Nephron progenitor cell (in vitro differentiated cells): ENCODE measurements at regions not wholly inside any gene's neighbourhood (a gene's known extent, or its start where the extent isn't known, plus 50 kb on each side); places are given as distances from the start of the nearest gene placed in this dataset.
"Not testable (repeated sequence)": the region's sequence is repeated elsewhere in the genome, so short reads cannot be mapped to it uniquely, and the experiment has no call there.

ENCODE experiments used
- DNase-seq: peaks from one replicate; pipeline ENCODE4 v3.0.0; 2021
- H3K27ac Mint-ChIP-seq: 2 replicates; pipeline ENCODE4 v1.8.0; 2021; ENCODE audit warnings: mild to moderate bottlenecking, moderate library complexity, mixed read lengths
- H3K27me3 Mint-ChIP-seq: 2 replicates; pipeline ENCODE4 v1.8.0; 2021; ENCODE audit warnings: mild to moderate bottlenecking, low read depth, mixed read lengths; ENCODE audit not compliant: poor library complexity
- H3K36me3 Mint-ChIP-seq: 2 replicates; pipeline ENCODE4 v1.8.0; 2021; ENCODE audit warnings: low read depth, mixed read lengths
- H3K4me1 Mint-ChIP-seq: 2 replicates; pipeline ENCODE4 v1.8.0; 2021; ENCODE audit warnings: mixed read lengths
- H3K4me3 Mint-ChIP-seq: 2 replicates; pipeline ENCODE4 v1.8.0; 2021; ENCODE audit warnings: mild to moderate bottlenecking, moderate library complexity, mixed read lengths
- H3K9me3 Mint-ChIP-seq: 2 replicates; pipeline ENCODE4 v1.8.0; 2021; ENCODE audit warnings: mild to moderate bottlenecking, moderate library complexity, mixed read lengths
- CTCF ChIP-seq: fragments of 200-600 bp; sonication (generic); IDR thresholded peaks from 2 replicates; pipeline ENCODE4 v1.5.0; 2021; ENCODE audit warnings: antibody characterized with exemption

DNA sequence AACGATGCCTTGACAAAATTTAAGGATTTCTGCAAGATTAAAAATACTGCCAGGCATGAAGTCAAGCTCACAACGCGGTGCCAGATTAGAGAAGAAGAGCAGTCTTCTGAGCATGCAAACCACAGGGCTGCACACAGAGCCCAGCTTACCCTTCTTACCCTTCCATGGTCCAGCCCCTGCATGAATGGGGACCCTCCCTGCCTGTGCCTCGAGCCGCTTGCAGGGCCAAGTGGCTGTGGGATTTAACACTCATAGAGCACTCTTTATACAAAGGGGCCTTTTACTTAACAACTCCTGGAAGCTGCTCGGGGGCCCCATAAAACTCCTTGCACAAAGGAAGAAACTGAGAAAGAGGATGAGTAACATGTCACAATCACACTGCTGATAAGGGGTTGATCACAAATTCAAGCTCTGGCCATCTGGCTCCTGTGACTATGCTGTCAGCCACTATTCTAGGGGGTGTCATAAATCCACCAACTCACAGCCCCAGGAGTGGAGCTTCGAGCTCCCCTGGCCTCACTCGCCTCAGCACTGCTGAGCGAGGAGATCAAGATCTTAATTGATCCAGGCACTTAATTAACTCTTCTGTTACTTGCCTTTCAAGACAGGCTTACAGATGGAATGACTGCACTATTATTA, 514.8 kb downstream of the TNS3 start:
- no peak overlapping the region for H3K4me3 Mint-ChIP-seq
- H3K36me3 Mint-ChIP-seq = peaks cover 11% of the 10 kb centered on the region
- no peak for TF ChIP-seq CTCF
- peaks cover 29% of the 10 kb centered on the region for H3K9me3 Mint-ChIP-seq
- H3K4me1 Mint-ChIP-seq = peaks cover 15% of the 10 kb centered on the region
- peaks cover 7% of the 10 kb centered on the region for H3K27me3 Mint-ChIP-seq
- peak overlapping the region; percentile 53 for H3K27ac Mint-ChIP-seq
- no peak for DNase-seq

DNA sequence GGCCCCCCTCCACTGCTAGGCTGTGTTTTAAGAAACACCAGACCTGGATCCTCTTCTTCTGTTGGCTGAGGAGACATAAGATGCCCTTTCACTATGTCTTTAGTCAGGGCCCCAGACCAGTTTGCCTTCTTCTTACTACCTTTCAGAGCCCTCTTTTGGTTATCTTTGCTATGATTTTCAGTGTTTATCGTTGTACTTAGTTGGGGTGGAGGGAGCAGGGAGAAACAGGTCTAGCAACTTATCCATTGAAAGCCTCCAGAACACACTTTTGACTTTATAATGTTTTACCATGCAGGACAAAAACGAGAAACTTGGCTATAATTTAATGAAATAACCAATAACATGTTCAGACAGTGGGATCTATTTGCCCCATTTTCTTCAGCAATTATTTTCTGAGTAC, 525.2 kb downstream of the TNS3 start:
- H3K9me3 Mint-ChIP-seq = peaks cover 19% of the 10 kb centered on the region
- H3K4me1 Mint-ChIP-seq = no peaks in the 10 kb centered on the region
- H3K4me3 Mint-ChIP-seq = no peak overlapping the region
- no peak for TF ChIP-seq CTCF
- H3K27me3 Mint-ChIP-seq = no peaks in the 10 kb centered on the region
- peaks cover 5% of the 10 kb centered on the region for H3K36me3 Mint-ChIP-seq
- DNase-seq = no peak
- no peak overlapping the region for H3K27ac Mint-ChIP-seq

GRCh38 chr7:47052541-47053208, 529.2 kb downstream of the TNS3 start:
- not testable (repeated sequence) for H3K4me3 Mint-ChIP-seq, DNase-seq, H3K36me3 Mint-ChIP-seq, H3K27me3 Mint-ChIP-seq, H3K27ac Mint-ChIP-seq
- Mint-ChIP-seq H3K4me1 (peaks cover 19% of the 10 kb centered on the region), H3K9me3 (peaks cover 12% of the 10 kb centered on the region)

DNA sequence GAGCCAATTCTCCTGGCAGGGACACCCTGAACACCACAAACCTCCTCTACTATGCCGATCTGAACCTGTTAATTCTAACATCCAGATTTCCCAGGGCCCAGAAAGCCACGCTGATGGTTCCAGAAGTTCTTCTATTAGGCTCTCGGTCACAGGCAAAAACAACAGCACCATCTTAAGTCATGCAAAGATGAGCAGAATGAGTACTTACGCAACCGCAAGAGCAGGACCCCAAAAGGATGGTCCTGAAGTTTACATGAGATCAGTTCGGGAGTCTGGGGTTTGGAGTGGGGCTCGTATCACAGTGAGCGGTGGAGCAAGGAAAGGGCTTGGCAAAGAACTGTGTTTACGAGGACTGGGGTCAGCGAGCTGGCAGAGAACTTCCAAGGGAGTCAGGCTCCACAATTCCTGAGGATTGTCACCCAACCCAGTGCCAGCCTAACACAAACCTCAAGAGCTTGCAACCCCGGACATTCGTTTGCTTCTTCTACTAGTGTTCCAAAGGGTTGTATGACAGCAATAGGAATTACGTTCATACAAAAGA, 532.6 kb downstream of the TNS3 start:
- Mint-ChIP-seq H3K27me3 (peaks cover 7% of the 10 kb centered on the region), H3K9me3 (peaks cover 12% of the 10 kb centered on the region), H3K4me3 (no peak overlapping the region), H3K36me3 (peaks cover 5% of the 10 kb centered on the region), H3K27ac (no peak overlapping the region), H3K4me1 (peaks cover 52% of the 10 kb centered on the region)
- DNase-seq = no peak
- TF ChIP-seq CTCF = no peak

- Mint-ChIP-seq H3K27me3 (peaks cover 7% of the 10 kb centered on the region), H3K9me3 (no peaks in the 10 kb centered on the region), H3K36me3 (no peaks in the 10 kb centered on the region), H3K4me3 (no peak overlapping the region), H3K4me1 (peaks cover 53% of the 10 kb centered on the region), H3K27ac (no peak overlapping the region)
- TF ChIP-seq CTCF = no peak
- no peak for DNase-seq
Observed at GRCh38 chr7:47047384-47047783, 534.5 kb downstream of the TNS3 start.

- no peaks in the 10 kb centered on the region for H3K36me3 Mint-ChIP-seq
- peaks cover 7% of the 10 kb centered on the region for H3K27me3 Mint-ChIP-seq
- peaks cover 53% of the 10 kb centered on the region for H3K4me1 Mint-ChIP-seq
- H3K4me3 Mint-ChIP-seq = no peak overlapping the region
- TF ChIP-seq CTCF = no peak
- H3K9me3 Mint-ChIP-seq = no peaks in the 10 kb centered on the region
- no peak overlapping the region for H3K27ac Mint-ChIP-seq
- DNase-seq = no peak
Observed at GRCh38 chr7:47046949-47047348, 535.0 kb downstream of the TNS3 start.
